NCI-H446 treated with DMSO at 0.1 percent for 48 hours (cell line): ENCODE measurements at regions not wholly inside any gene's neighbourhood (a gene's known extent, or its start where the extent isn't known, plus 50 kb on each side); places are given as distances from the start of the nearest gene placed in this dataset.
A peak's percentile ranks its signal among the peaks of the same experiment; 100 is the strongest.

ENCODE experiments used
- DNase-seq: peaks from one replicate; lab custom pipeline; 2025; lab: John Stamatoyannopoulos, UW

DNA sequence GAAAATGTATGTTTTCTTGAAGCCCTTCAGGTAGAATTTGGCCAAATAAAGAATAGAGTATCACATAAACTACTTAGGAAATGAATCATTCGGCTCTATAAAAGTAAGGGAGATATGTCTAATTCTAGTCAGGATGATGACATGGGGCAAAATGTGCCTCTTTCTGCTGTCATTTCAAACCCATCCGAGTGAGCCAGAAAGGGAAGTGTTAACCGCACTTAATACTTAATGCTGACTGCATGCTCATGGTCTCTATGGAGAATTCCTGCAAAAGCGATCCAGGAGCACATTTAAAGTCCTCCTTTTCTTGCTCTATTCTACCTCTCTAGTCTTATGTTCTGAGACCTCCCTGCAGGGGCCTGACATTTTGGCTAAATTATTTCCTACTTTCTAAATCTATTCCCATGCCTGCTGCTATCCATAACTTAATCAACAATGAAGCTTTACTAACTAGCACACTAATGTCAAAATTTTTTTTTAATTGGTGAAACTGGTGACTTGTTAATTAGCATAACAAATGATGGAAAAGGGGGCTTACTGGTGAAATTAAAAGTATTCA, 127.4 kb downstream of the CDC42EP3 start:
- DNase-seq: no peak

DNA sequence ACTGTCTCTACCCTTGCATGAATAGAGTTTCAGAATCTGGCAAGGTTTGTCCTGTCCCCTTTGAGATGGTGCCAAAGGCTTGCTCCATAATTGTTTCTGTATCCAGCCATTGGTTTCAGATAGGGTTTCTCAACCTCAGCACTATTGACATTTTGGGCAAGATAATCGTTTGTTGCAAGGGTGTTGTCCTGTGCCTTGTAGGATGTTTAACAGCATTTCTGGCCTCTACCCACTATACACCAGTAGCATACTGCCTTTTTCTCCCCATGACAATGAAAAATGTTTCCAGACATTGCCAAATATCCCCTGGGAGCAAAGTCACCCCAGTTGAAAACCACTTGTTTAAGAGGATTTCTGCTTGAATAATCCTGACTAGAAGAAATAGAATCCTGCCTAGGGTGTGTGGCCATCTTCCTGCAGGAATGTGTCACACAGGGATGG, 126.8 kb downstream of the CDC42EP3 start:
- DNase-seq: no peak

DNA sequence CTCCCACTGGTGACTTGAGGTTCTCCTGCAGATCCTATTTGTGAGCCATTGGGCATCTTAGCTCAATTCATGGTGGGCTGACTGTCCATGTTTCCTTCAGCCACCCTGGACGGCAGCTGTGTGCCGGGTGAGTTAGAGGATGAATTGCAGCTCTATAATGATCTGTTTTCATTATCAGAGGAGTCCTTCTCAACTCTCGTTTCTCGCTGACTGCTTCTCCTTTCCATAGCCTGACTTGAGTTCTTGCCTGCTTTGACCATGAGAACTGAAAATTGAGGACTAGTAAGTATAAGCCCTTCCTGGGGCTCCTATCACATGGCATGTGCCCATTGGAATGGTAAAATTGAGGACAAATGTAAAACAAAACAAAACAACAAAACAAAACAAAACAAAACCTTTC, 121.8 kb downstream of the CDC42EP3 start:
- no peak for DNase-seq

DNA sequence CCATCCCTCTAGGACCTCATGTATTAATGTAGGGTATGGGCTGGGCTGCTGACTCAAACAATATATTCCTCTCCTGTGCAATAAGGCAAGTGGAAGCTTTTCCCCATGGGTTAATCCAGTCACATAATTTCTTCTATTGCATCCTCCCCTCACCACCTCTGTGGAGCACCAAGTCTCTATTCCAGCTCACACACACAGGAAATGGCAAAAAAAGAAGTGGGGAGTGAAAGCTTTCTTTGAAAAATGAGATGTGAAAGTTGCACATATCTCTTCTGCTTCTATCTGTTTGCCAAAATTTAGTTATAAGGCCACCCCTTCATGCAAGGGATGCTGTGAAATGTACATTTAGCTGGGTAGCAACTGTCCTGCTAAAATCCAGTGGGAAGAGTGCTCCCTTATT, 121.3 kb downstream of the CDC42EP3 start:
- DNase-seq: no peak

DNA sequence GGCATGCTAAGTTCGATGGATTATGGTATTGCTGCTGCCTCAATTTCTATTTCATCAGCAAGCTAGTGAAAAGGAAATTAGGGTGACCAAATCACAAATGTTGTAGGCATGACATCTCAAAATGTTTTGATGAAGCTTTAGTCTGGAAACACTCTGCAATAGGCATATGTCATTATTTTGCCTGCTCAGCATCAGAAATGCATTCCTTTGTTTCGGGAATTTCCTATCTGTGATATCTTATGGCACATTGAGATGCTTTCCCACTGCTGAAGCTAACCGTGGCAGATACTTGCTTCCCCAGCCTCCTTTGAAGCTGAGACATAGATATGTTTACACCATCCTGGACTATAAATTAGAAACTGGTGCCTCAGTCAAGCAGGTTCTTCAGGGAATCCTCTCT, 119.7 kb downstream of the CDC42EP3 start:
- no peak for DNase-seq

DNA sequence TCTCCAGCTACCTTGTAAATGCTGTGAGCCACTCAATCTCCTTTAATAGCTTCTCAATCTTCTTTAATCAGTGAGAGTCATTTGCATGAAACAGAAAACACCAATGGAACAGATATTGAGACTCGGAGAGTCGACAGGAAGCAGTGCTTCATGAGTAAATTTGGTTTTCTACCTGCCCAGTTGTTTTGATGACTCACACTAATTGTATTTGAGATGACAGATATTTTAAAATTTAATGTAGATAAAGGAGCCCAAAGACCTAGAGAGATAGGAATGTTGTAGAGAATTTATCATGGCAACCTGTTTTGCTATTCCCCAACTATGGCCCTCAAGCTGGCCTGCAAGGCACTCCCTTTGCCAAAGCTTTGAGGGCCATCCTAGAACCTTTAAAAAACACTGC, 119.1 kb downstream of the CDC42EP3 start:
- DNase-seq: no peak

DNA sequence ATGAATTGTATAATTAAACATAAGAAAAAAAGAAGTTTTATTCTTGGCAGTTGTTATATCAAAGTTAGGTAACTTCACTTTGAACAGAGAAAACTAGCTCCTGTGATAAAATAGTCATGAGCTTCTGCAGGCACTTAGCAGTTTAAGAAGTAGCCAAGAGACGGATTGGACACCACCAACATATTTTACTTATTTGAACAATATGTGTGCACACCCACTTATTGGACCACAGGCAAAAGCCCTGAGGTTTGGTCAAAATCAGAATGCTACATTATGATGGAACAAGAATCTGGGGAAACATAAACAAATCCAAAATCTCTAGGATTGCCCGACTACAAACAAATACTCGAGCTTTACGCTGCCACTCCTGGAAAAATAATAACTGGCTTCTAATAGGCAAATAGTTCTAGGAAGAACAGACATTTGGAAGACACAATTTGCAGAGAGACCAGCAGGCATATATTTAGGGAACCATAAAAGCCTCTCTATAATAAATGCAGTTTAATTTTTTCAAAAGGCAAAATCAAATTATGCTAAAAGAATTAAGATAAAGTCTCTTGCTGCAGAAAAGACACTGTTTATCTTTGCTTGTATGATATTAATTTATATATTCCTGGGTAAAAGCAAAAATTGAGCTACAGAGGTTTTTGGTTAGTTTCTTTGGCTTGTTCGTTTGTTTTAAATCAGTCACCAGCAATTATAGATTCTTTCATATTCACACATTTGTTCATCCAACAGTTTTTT, 117.9 kb downstream of the CDC42EP3 start:
- no peak for DNase-seq

DNA sequence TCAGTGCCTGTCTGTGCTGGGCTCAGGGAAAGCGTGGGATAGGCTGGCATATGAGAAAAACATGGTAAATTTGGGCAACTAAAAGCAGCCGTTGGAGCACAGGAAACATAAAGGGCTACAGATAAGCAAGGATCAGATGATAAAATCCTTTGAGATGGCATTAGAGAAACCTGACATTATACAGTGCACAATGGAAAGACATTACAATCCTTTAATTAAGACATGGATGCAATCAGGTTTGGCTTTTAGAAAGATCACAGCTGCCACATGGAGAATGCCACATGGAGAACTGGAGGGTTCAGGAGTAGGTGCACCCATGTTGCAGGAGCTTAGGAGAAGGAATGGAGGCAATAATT, 117.3 kb downstream of the CDC42EP3 start:
- no peak for DNase-seq

DNA sequence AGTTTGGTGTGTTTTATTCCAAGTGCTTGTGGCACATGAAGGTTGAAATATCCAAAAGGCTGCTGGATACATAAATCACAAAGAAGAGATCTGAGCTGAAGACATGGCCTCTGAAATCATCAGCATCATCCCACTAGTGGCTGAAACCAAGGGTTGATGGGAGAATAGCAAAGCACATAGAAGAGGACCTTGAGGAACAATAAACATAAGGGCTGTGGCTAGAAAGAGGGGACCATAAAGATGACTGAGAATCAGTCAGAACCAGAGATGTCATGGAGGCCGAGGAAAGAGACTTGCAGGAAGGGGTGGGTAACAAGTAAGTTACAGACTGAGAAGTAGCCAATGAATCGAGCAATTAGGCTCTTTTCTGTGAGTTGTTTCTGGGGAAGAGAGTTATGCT, 116.8 kb downstream of the CDC42EP3 start:
- no peak for DNase-seq

DNA sequence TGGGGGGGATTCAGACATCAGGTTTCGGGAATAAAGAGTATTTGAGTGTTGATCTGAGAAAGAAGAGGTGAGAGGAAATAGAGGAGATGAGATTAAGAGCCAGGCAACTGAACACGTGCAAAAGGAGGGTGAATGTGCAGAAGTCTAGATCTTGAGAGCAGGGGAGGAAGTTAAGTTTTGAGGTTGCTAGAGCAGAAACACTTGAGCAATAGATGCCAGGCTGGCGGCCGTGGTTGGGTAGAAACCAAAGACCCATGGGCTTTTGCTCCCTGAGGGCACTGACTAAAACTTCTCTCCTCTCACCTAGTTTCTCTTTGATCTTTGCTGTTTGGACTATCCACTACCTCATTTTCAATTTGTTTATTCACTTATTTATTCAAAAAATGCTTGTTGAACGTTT, 116.0 kb downstream of the CDC42EP3 start:
- no peak for DNase-seq

DNA sequence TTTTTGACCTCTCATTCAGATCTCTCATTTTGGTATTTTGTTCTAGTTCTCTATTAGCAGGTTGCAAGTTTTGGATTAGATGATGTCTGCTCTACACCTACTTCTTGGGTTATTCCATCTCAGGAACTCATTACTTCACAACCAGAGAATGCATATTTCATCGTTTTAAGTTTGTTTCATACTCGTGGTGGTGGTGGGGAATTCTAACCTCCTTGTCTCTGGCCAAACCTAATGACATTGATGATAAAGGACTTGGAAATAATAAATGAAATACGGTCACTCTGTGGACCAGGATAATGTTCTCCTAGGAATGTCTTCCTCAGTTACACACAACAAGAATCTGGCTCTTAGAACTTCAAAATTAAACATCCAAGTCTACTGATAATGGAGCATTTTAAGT, 115.2 kb downstream of the CDC42EP3 start:
- no peak for DNase-seq

DNA sequence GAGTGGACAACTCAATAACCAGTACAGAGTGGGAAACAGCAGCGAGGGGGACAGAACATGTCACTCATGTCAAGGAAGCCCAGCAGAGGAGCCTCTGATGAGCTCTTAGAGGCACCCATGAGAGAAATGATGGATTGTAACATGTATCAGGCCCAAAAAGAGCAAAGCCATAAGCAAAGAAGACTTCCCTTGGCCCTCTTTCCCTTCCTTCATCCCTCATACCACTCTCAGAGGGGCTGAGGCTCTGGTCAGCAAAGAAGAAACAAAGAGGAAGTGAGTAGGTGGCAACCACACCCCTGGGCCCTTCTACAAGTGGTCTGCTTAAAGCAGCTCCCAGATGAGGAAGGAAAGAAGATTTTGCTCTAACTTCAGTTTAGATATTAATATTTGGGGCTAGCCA, 112.8 kb downstream of the CDC42EP3 start:
- DNase-seq: no peak

DNA sequence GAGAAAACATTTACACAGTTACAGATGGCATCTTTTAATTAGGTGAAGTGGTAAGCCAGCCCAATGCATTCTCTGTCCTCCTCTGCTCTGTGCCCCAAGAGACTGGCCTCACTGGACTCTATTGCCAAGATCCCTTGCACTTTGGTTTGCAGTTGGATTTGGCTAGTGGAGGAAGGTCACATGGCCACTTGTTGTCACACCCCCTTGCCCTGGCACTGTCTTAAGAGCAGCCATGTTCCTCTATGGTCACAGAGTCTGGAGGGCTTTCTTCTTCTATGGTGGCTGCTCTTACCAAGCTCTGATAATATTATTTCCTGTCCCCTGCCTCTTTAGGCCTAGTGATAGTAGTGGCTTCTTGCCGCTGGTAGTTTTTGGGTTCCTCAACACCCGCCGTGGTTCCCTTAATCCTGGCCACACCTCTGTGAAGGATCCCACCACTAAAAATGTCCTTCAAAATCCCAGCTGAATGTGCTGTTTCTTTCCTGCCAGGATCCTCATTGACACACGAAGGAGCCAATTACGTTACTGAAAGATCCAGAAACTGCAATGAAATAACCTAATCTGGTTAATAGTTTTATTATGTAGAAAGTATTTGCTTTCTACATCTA, 111.1 kb downstream of the CDC42EP3 start:
- DNase-seq: peak; percentile 81

DNA sequence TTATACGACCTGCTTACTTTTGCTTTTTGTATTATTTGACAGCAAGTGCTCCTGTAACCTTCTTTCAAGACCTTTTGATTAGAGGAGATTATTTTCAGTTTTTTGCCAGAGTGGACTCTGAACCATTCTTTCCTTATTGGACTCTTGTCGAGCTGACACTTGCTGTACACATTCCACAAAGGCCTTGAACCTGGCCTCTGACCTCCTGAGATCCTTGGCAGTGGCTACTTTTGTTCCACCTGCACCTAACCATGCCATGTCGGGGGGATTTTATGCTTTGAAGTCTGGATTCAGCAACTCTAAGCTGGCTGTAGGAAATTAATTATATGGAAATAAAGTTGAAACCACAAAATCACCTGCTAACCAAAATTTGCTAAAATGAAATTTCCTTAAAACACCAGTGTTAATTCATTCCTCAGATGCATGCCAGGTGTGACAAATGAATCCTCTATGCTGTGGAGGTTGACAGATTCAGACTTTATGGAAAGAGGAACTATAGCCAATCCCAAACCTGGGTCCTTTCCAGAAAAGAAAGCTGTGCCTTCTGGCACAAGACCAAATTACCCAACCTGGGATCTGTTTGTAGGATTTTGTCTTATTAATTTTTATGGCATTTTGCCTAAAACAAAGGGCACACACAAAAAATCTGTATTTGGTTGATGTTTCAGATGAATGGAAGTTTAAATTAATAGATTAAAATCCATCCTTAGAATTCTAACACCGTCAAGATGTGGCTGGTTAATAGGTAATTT, 110.4 kb downstream of the CDC42EP3 start:
- DNase-seq: peak; percentile 92

DNA sequence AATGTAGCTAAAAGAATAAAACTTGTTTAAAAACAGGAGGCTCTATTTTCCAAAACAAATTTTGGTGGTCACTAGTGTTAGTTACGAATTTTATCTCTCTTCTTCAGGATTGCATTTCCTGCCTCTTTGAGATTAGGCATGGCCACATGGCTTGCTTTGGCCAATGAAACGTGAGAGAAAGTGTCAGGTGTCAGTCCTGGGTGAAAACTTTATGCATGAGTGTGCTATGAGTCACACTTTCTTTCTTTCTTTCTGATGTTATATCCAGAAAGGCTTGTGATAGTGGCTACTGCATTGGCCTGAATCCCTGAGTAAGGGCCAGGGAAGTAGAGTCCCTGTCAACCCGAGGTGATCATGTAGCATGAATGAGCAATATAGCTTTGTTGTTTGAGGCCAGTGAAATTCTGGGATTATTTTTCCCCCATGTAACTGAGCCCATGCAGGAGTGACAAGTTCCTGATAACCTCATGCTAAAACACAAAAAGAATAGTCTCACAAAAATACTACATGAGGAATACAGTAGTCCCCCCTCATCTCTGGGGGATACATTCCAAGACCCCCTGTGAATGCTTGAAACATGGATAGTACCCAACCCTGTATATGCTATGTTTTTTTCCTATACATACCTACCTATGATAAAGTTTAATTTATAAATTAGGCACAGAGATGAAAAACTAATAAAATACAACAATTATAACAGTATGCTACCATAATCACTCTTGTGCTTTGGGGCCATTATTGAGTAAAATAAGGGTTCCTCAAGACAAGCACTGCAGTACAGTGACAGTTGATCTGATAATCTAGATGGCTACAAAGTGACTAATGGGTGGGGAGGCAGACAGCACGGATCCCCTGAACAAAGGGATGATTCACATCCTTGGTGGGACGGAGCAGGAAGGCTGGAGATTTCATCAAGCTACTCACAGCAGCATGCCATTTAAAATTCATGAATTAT, 109.5 kb downstream of the CDC42EP3 start:
- DNase-seq: peak; percentile 83

DNA sequence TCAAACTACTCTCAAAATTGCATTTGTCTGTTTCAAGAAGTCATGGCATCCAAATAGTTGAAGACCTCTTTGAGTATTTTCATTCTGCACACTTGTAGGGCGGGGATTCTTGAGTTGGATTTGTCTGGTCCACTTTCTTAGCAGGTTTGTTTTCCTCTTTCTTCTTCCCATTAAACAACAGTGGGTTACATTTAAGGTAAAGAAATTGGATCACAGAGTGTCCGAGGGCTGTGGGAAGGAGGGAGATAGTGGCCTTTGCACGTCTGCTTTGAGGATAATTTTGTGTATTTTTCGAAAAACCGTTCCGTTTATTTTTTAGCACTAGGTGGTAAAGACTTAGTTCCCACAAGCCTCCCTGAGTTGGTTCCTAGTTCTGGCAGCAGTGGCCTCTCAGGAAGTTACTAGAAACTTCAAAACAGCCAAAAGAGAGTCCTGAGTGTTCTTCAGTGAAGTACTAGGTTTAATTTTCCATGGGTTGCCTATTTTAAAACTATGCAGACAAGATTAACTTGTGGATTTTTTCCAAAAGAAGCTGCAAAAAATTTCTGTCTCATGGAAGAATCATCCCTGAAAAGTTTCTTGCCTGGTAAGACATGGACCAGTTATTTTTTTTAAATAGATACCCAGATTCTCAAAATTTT, 107.9 kb downstream of the CDC42EP3 start:
- no peak for DNase-seq

DNA sequence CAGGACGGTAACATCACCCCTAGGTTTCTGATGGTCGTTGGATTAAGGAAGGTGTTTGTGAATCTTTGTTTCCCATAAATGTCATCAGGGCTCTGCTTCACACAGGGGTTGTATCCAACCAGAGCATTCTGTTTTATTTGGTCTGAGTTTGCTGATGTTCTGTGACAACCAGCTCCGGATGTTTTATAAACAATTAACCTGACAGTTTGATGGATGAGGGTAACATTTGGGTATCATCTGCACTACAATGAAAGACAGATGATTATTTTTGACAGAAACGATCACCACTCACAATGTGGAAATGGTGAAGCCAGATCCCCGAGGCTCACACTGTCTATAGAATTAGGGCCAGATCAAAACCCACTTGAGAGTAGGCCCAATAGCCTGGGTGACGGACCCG, 107.1 kb downstream of the CDC42EP3 start:
- no peak for DNase-seq

DNA sequence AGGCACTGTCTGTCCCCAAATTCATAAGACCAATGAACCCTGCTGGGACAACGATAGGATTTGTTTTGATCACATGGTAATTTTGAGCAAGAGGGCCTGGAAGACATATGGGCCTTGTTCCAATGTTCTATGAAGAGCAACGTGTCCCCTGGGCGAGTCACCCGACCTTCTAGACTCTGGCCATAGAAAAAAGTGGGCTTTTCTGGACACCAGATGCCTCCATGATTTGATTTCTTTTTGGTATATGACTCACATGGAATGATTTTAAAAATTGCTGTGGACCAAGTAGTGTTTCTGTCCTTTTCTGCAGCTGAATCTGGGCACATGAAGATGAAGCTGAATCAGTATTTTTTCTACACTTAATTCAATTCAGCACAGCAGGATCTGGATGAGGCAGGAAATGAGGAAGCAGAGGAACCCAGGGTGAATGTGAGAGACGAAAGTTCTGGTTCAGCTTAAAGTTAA, 104.9 kb downstream of the CDC42EP3 start:
- no peak for DNase-seq

DNA sequence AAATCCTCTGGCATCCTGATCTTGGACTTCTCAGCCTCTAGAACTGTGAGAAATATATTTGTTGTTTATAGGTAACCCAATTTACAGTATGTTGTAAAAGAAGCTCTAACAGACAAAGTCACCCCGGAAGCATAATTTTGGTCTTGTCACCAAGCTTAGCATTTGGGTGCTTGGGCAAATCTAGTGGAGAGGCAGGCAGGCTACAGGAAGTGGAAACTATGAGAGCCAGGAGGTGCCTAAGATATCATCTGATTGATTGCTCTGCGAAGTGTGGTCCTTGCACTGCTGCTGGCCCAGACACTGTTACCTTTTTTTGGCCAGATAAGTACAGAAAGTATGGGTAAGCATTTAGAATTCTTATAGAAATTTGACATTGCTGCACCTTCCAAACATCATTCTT, 102.9 kb downstream of the CDC42EP3 start:
- no peak for DNase-seq

DNA sequence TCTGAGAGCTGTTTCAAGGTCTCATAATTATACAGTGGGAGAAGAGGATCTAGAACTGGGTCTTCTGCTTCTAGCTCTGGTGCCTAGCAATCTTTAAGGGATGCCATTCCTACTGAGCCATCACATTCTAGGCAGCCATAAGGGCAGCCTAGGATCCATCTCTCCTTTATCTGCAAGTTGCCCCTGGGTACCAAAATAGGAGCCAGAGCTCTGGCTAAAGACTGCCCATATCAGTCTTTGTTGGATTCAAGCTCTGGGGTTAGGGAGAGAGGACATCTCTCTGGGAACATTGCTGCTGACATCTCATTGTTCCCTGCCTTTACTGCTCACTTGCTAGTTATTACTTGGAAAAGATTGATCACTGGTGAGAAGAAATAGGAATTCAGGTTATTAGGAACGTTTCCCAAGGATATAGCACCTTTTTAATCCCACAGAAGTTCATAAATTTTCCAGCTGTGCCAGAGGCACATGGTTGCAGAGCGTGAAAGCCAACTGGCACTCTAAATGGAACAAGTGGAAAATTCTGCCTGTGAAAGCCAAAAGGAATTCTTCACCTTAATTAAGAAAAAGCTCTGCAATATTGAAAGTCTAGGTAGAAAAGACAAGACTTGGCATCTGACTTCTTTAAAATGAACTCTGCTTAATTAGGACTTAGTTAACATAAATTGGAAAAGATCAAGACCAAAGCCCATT, 102.2 kb downstream of the CDC42EP3 start:
- DNase-seq: no peak
